ENCODE measurements at regions not wholly inside any gene's neighbourhood (a gene's known extent, or its start where the extent isn't known, plus 50 kb on each side); places are given as distances from the start of the nearest gene placed in this dataset.
"Not testable (repeated sequence)": the region's sequence is repeated elsewhere in the genome, so short reads cannot be mapped to it uniquely, and the experiment has no call there.

DNA sequence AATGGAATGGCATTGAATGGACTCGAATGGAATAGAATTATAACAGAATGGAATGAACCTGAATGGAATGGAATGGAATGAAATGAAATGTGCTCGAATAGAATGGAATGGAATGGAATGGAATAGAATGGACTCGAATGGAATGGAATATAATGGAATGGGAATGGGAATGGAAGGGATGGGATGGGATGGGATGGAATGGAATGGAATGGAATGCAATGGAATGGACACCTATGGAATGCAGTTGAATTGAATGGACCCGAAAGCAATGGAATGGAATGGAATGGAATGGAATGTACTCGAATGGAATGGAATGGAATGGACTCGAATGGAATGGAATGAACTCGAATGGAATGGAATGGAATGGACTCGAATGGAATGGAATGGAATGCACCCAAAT lies 98.1 kb upstream of the FBXO28 start:
- H3K4me2 ChIP-seq (ENCODE audit: low read length); H3K9me2 ChIP-seq (replicated peaks; ENCODE audit: control insufficient read depth, low read length); H4K20me1 ChIP-seq (ENCODE audit: control insufficient read depth, insufficient read depth, low read depth, low read length); H3K4me1 ChIP-seq (ENCODE audit: control insufficient read depth, low read length); H3K4me3 ChIP-seq (ENCODE audit: low read length); H3K27me3 ChIP-seq (ENCODE audit: control insufficient read depth, low read length); H3K27ac ChIP-seq (ENCODE audit: low read depth, low read length); H3K79me2 ChIP-seq (ENCODE audit: control insufficient read depth, low read length); H3F3A ChIP-seq (ENCODE audit: control insufficient read depth, insufficient read depth); H3K36me3 ChIP-seq (ENCODE audit: control insufficient read depth, low read length): not testable (repeated sequence)
- H3K9me3 ChIP-seq (ENCODE audit: control insufficient read depth, insufficient read depth, low read length), result peaks cover 22% of the 10 kb centered on the region

DNA sequence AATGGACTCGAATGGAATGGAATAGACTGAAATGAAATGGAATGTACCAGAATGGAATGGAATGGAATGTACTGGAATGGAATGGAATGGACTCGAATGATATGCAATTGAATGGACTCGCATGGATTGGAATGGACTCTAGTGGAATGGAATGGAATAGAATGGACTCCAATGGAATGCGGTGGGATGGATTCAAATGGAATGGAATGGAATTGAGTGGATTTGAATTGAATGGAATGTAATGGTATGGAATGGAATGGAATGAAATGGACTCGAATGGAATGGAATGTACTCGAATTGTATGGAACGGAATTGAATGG lies 99.6 kb upstream of the FBXO28 start:
- TF ChIP-seq, protein P1, sequence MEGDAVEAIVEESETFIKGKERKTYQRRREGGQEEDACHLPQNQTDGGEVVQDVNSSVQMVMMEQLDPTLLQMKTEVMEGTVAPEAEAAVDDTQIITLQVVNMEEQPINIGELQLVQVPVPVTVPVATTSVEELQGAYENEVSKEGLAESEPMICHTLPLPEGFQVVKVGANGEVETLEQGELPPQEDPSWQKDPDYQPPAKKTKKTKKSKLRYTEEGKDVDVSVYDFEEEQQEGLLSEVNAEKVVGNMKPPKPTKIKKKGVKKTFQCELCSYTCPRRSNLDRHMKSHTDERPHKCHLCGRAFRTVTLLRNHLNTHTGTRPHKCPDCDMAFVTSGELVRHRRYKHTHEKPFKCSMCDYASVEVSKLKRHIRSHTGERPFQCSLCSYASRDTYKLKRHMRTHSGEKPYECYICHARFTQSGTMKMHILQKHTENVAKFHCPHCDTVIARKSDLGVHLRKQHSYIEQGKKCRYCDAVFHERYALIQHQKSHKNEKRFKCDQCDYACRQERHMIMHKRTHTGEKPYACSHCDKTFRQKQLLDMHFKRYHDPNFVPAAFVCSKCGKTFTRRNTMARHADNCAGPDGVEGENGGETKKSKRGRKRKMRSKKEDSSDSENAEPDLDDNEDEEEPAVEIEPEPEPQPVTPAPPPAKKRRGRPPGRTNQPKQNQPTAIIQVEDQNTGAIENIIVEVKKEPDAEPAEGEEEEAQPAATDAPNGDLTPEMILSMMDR (IDR thresholded peaks at IDR 0.05; ENCODE audit: low read depth, low read length, poor library complexity, severe bottlenecking), result no peak
- no peak for TF ChIP-seq EZH2phosphoT487 (IDR thresholded peaks at IDR 0.05; ENCODE audit: borderline replicate concordance, low read length)
- Histone ChIP-seq H3K79me2 (ENCODE audit: control insufficient read depth, low read length) (no peaks in the 10 kb centered on the region), H4K20me1 (ENCODE audit: control insufficient read depth, insufficient read depth, low read depth, low read length) (no peaks in the 10 kb centered on the region), H3K27ac (ENCODE audit: low read depth, low read length) (no peak overlapping the region), H3F3A (ENCODE audit: control insufficient read depth, insufficient read depth) (no peaks in the 10 kb centered on the region), H3K9me2 (replicated peaks; ENCODE audit: control insufficient read depth, low read length) (no peaks in the 10 kb centered on the region), H3K9me3 (ENCODE audit: control insufficient read depth, insufficient read depth, low read length) (peaks cover 22% of the 10 kb centered on the region), H3K4me1 (ENCODE audit: control insufficient read depth, low read length) (no peaks in the 10 kb centered on the region), H3K27me3 (ENCODE audit: control insufficient read depth, low read length) (no peaks in the 10 kb centered on the region), H3K36me3 (ENCODE audit: control insufficient read depth, low read length) (no peaks in the 10 kb centered on the region), H3K4me3 (ENCODE audit: low read length) (no peak overlapping the region), H3K4me2 (ENCODE audit: low read length) (no peak overlapping the region)

DNA sequence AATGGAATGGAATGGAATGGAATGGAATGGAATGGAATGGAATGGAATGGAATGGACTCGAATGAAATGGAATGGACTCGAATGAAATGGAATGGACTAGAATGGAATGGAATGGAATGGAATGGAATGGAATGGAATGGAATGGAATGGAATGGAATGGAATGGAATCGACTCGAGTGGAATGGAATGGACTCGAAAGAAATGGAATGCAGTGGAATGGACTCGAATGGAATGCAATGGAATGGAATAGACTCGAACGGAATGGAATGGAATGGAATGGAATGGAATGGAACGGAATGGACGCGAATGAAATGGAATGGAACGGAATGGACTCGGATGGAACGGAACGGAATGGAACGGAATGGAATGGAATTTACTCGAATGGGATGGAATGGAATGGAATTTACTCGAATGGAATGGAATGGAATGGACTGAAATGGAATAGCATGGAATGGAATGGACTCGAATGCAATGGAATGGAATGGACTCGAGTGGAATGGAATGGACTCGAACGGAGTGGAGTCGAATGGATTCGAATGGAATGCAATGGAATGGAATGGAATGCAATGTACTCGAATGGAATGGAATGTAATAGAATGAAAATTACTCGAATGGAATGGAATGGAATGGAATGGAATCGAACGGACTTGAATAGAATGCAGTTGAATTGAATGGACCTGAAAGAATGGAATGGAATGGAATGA lies 100.1 kb upstream of the FBXO28 start:
- H3K9me3 ChIP-seq (ENCODE audit: control insufficient read depth, insufficient read depth, low read length), result peaks cover 22% of the 10 kb centered on the region

DNA sequence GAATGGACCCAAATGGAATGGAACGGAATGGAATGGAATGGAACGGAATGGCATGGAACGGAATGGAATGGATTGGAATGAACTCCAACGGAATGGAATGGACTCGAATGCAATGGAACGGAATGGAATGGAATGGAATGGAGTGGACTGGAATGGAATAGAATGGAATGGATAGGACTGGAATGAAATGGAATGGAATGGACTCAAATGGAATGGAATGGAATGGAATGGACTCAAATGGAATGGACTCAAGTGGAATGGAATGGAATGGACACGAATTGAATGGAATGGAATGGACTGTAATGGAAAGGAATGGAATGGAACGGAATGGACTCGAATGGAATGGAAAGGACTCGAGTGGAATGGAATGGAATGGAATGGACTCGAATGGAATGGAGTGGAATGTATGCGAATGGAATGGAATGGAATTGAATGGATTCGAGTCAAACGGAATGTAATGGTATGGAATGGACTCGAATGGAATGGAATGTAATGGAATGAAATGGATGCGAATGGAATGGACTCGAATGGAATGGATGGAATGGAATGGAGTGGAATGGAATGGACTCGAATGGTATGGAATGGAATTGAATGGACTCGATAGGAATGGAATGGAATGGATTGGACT lies 101.0 kb upstream of the FBXO28 start:
- not testable (repeated sequence) for H3K27ac ChIP-seq (ENCODE audit: low read depth, low read length); H3K79me2 ChIP-seq (ENCODE audit: control insufficient read depth, low read length); H3K4me2 ChIP-seq (ENCODE audit: low read length); H3K27me3 ChIP-seq (ENCODE audit: control insufficient read depth, low read length); H3K36me3 ChIP-seq (ENCODE audit: control insufficient read depth, low read length); H3K4me3 ChIP-seq (ENCODE audit: low read length); H4K20me1 ChIP-seq (ENCODE audit: control insufficient read depth, insufficient read depth, low read depth, low read length); H3K4me1 ChIP-seq (ENCODE audit: control insufficient read depth, low read length); H3F3A ChIP-seq (ENCODE audit: control insufficient read depth, insufficient read depth); H3K9me2 ChIP-seq (replicated peaks; ENCODE audit: control insufficient read depth, low read length)
- H3K9me3 ChIP-seq (ENCODE audit: control insufficient read depth, insufficient read depth, low read length), result peaks cover 22% of the 10 kb centered on the region

More for the DNA sequence above, 100.1 kb upstream of the FBXO28 start:
- H3K79me2 ChIP-seq (ENCODE audit: control insufficient read depth, low read length); H3K36me3 ChIP-seq (ENCODE audit: control insufficient read depth, low read length); H3K4me3 ChIP-seq (ENCODE audit: low read length); H3K27ac ChIP-seq (ENCODE audit: low read depth, low read length); H3K4me1 ChIP-seq (ENCODE audit: control insufficient read depth, low read length); H3K4me2 ChIP-seq (ENCODE audit: low read length); H3K9me2 ChIP-seq (replicated peaks; ENCODE audit: control insufficient read depth, low read length); H3F3A ChIP-seq (ENCODE audit: control insufficient read depth, insufficient read depth); H4K20me1 ChIP-seq (ENCODE audit: control insufficient read depth, insufficient read depth, low read depth, low read length); H3K27me3 ChIP-seq (ENCODE audit: control insufficient read depth, low read length): not testable (repeated sequence)

DNA sequence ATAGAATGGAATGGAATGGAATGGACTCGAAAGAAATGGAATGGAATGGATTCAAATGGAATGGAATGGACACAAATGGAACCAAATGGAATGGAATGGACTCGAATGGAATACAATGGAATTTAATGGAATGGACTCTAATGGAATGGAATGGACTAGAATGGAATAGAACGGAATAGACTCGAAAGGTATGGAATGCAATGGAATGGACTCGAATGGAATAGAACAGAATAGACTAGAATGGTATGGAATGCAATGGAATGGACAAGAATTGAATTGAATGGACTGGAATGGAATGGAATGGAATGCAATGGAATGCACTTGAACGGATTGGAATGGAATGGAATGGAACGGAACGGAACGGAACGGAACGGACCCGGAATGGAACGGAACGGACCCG lies 101.7 kb upstream of the FBXO28 start:
- H3K4me1 ChIP-seq (ENCODE audit: control insufficient read depth, low read length); H3K36me3 ChIP-seq (ENCODE audit: control insufficient read depth, low read length); H4K20me1 ChIP-seq (ENCODE audit: control insufficient read depth, insufficient read depth, low read depth, low read length); H3F3A ChIP-seq (ENCODE audit: control insufficient read depth, insufficient read depth); H3K9me2 ChIP-seq (replicated peaks; ENCODE audit: control insufficient read depth, low read length); H3K27me3 ChIP-seq (ENCODE audit: control insufficient read depth, low read length); H3K27ac ChIP-seq (ENCODE audit: low read depth, low read length); H3K4me3 ChIP-seq (ENCODE audit: low read length); H3K79me2 ChIP-seq (ENCODE audit: control insufficient read depth, low read length); H3K4me2 ChIP-seq (ENCODE audit: low read length): not testable (repeated sequence)
- peaks cover 22% of the 10 kb centered on the region for H3K9me3 ChIP-seq (ENCODE audit: control insufficient read depth, insufficient read depth, low read length)

DNA sequence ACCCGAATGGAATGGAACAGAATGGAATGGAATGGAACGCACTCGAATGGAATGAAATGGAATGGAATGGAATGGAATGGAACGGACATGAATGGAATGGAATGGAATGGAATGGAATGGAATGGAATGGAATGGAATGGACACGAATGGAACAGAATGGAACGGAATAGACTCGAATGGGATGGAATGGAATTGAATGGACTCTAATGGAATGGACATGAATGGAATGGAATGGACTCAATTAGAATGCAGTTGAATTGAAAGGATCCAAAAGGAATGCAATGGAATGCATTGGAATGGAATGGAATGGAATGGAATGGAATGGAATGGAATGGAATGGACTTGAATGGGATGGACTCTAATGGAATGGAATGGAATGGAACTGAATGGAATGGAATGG lies 102.2 kb upstream of the FBXO28 start:
- H3K27me3 ChIP-seq (ENCODE audit: control insufficient read depth, low read length); H3K9me2 ChIP-seq (replicated peaks; ENCODE audit: control insufficient read depth, low read length): not testable (repeated sequence)
- peaks cover 22% of the 10 kb centered on the region for H3K9me3 ChIP-seq (ENCODE audit: control insufficient read depth, insufficient read depth, low read length)

DNA sequence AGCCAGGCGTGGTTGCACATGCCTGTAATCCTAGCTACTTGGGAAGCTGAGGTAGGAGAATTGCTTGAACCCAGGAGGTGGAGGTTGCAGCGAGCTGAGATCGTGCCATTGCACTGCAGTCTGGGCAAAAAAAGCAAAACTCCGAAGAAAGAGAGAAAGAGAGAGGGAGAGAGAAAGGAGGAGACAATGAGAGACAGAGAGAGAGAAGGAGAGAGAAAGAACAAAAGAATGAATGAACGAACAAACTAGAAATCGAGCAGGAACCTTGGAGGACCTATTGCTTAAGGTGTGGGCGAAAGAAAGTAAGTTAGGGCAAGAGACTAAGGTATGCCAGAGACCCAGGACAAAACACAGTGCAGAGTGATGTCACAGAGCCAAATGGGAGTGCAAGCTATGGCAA lies 102.8 kb upstream of the FBXO28 start:
- not testable (repeated sequence) for H3K36me3 ChIP-seq (ENCODE audit: control insufficient read depth, low read length); H3K27me3 ChIP-seq (ENCODE audit: control insufficient read depth, low read length); H3K9me2 ChIP-seq (replicated peaks; ENCODE audit: control insufficient read depth, low read length); H3K4me1 ChIP-seq (ENCODE audit: control insufficient read depth, low read length); H3K27ac ChIP-seq (ENCODE audit: low read depth, low read length); H3K4me3 ChIP-seq (ENCODE audit: low read length); H3F3A ChIP-seq (ENCODE audit: control insufficient read depth, insufficient read depth); H3K4me2 ChIP-seq (ENCODE audit: low read length); H3K79me2 ChIP-seq (ENCODE audit: control insufficient read depth, low read length); H4K20me1 ChIP-seq (ENCODE audit: control insufficient read depth, insufficient read depth, low read depth, low read length)
- peaks cover 22% of the 10 kb centered on the region for H3K9me3 ChIP-seq (ENCODE audit: control insufficient read depth, insufficient read depth, low read length)

More for the DNA sequence above, 102.2 kb upstream of the FBXO28 start:
- H3K4me1 ChIP-seq (ENCODE audit: control insufficient read depth, low read length); H3K36me3 ChIP-seq (ENCODE audit: control insufficient read depth, low read length); H4K20me1 ChIP-seq (ENCODE audit: control insufficient read depth, insufficient read depth, low read depth, low read length); H3K27ac ChIP-seq (ENCODE audit: low read depth, low read length); H3K4me2 ChIP-seq (ENCODE audit: low read length); H3K4me3 ChIP-seq (ENCODE audit: low read length); H3K79me2 ChIP-seq (ENCODE audit: control insufficient read depth, low read length); H3F3A ChIP-seq (ENCODE audit: control insufficient read depth, insufficient read depth): not testable (repeated sequence)
